Stimulated activated memory B cell treated with anti-CD40 and anti-IgM and Interleukin-4, amounts not matched to agents 10 μg/mL and 1 μg/mL and 100 μg/mL, for 72 hours (primary cell): ENCODE measurements at regions not wholly inside any gene's neighbourhood (a gene's known extent, or its start where the extent isn't known, plus 50 kb on each side); places are given as distances from the start of the nearest gene placed in this dataset.

Experiments
- ATAC-seq: fragments of 150-1000 bp; cut with Tn5 transposase; 2 replicates; pipeline ENCODE4 v1.10.0; 2021
- H3K27ac Mint-ChIP-seq: one replicate; pipeline ENCODE4 v1.8.0; 2022; ENCODE audit warnings: mild to moderate bottlenecking, mixed read lengths
- H3K27me3 Mint-ChIP-seq: one replicate; pipeline ENCODE4 v1.8.0; 2022; ENCODE audit warnings: mixed read lengths
- H3K36me3 Mint-ChIP-seq: one replicate; pipeline ENCODE4 v1.8.0; 2022; ENCODE audit warnings: mixed read lengths
- H3K4me1 Mint-ChIP-seq: one replicate; pipeline ENCODE4 v1.8.0; 2022; ENCODE audit warnings: mixed read lengths
- H3K4me3 Mint-ChIP-seq: one replicate; pipeline ENCODE4 v1.8.0; 2022; ENCODE audit warnings: mild to moderate bottlenecking, moderate library complexity, mixed read lengths
- H3K9me3 Mint-ChIP-seq: one replicate; pipeline ENCODE4 v1.8.0; 2022; ENCODE audit warnings: mixed read lengths

DNA sequence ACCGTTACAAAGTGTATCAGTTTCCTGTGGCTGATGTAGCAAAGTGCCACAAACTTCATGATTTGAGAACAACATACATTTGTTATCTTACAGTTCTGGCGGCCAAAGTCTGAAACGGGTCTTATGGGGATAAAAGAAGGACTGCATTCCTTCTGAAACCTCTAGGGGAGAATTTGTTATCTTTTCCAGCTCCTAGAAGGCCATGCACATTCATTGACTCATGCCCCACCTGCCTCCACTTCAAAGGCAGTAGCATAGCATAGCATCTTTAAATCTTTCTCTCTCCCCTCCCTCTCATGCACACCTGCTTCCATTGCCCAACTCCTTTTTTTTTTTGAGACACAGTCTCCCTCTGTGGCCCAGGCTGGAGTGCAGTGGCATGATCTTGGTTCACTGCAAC, 190.7 kb upstream of the DYNLRB2 start:
- Mint-ChIP-seq H3K4me1 (peaks cover 13% of the 10 kb centered on the region), H3K27me3 (peaks cover 32% of the 10 kb centered on the region), H3K4me3 (no peak overlapping the region), H3K27ac (no peak overlapping the region), H3K9me3 (peaks cover 3% of the 10 kb centered on the region), H3K36me3 (peaks cover 5% of the 10 kb centered on the region)
- ATAC-seq = no peak

DNA sequence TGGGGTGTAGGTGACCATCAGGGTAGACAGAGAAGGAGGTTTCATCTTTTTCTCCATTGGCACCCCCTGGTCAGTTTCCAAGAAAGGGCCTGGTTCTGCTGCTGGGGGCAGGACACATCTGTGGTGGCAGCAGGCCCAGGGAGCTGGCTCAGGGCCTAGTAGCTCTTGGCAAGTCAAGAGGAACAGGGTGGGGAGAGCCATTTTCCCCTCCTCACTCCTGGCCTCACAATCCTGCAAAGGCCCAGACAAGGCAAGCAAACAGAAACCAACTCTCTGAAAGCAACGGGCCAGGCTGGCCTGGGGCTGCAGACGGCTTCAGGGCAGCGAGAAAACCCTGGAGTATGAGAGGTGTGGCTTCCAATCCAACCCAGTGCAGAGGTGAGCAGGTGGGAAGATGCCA, 192.9 kb upstream of the DYNLRB2 start:
- Mint-ChIP-seq H3K27ac (no peak overlapping the region), H3K4me3 (no peak overlapping the region), H3K36me3 (peaks cover 5% of the 10 kb centered on the region), H3K27me3 (peaks cover 53% of the 10 kb centered on the region), H3K9me3 (peaks cover 9% of the 10 kb centered on the region), H3K4me1 (peaks cover 13% of the 10 kb centered on the region)
- ATAC-seq = no peak

DNA sequence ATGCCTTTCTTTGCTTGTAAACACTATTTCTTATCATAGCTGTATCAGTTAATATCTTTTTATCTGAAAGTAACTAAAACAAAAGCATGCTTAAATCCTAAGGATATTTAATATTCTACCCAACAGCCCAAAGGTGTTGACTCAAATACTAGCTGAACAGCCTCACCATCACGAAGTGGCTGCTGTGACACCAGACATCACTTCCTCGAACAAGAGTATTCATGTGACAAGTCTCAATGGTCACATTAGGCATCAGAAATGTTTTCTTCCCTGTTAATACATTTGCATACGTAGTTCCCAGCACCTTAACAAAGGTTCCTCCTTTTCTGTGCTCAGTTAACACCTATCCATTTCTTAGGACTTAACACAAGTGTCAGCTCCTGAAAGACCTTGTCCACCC, 193.8 kb upstream of the DYNLRB2 start:
- ATAC-seq = no peak
- no peak overlapping the region for H3K4me3 Mint-ChIP-seq
- H3K9me3 Mint-ChIP-seq = peaks cover 9% of the 10 kb centered on the region
- peaks cover 13% of the 10 kb centered on the region for H3K4me1 Mint-ChIP-seq
- H3K27me3 Mint-ChIP-seq = peaks cover 54% of the 10 kb centered on the region
- H3K27ac Mint-ChIP-seq = peak overlapping the region; percentile 70
- H3K36me3 Mint-ChIP-seq = peaks cover 5% of the 10 kb centered on the region

DNA sequence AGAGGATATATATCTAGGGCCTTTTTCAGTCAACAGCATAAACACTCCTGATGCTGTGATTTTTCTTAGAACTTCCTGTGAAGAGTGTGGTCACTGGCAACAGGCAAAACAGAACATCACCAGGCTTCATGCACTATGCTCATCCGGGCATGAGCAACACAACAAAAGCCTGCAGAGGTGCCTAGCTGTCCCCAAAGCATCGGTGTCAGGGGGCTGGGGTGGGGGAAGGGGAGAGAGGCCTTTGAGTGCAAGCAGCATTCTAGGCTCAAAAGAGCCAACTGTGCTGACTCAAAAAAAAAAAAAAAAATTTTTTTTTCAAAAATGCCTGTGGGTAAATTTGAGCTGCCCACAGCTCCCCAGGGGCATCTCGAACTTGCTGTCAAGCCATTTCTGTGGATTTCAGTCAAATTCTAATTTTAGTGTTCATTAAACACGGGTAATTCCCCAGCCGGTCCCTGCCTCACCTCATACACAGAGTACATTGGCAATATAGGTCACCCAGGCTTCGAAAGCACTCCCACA, 194.6 kb upstream of the DYNLRB2 start:
- ATAC-seq = peak; percentile 90
- Mint-ChIP-seq H3K4me3 (peak overlapping the region; percentile 34), H3K4me1 (peaks cover 15% of the 10 kb centered on the region), H3K36me3 (peaks cover 5% of the 10 kb centered on the region), H3K9me3 (peaks cover 9% of the 10 kb centered on the region), H3K27ac (peak overlapping the region; percentile 70), H3K27me3 (peaks cover 46% of the 10 kb centered on the region)

DNA sequence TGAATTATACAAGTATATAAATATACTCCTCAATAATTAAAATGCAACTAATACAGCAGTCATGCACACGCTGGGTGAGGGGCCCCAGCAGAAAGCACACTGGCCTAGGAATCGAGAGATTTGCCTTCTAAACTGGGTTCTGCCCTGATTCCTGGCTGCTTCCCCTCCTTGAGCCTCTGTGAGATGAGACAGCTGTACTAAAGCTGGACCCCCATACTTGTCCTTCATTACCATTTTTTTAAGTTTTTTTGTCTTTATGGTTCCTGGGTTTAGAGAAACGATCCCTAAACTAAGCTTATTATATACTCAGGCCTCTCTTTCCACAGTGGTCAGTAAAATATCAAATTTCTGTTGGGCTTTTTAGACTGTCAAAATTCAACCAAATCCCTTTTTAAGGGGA, 195.1 kb upstream of the DYNLRB2 start:
- Mint-ChIP-seq H3K27ac (peak overlapping the region; percentile 70), H3K27me3 (peaks cover 42% of the 10 kb centered on the region), H3K4me1 (peaks cover 18% of the 10 kb centered on the region), H3K36me3 (peaks cover 5% of the 10 kb centered on the region), H3K4me3 (peak overlapping the region; percentile 34), H3K9me3 (peaks cover 9% of the 10 kb centered on the region)
- ATAC-seq = no peak

DNA sequence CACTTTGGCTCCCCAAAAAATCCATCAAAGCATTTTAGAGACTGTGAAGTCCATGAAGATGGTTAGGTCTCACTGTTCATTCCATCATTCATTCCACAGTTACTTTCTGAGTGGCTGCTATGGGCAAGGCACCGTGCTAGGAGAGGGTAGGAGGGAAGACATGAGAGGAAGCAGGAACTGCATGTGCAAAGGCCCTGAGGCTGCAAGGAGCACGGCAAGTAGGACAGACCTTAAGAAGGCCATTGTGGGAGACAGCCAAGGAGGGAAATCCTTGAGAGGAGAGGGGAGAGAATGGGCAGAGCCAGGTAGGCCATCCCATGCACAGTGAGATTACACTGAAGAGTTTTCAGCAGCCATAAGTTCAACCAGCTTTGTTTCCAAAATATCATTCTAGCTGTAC, 196.2 kb upstream of the DYNLRB2 start:
- Mint-ChIP-seq H3K27ac (no peak overlapping the region), H3K4me1 (peaks cover 18% of the 10 kb centered on the region), H3K9me3 (peaks cover 9% of the 10 kb centered on the region), H3K36me3 (peaks cover 5% of the 10 kb centered on the region), H3K27me3 (peaks cover 46% of the 10 kb centered on the region), H3K4me3 (no peak overlapping the region)
- ATAC-seq = no peak

DNA sequence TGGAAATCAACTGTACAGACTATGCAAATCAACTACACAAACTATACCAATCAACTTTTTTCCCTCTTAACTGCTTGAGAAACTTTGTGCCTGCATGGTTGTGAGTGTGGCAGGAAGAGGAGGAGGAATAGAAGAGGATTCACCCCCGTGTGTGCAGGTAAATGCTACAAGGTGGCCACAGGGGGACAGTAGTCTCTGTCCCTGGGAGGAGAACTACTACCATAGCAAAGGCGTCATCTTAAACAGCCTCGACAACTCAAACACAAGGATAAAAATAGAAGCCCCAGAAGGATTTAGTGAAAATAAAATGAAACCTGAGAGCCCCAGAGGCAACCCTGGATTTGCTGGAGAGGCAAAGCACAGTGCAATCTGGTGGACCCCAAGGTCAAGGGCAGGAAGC, 199.5 kb upstream of the DYNLRB2 start:
- H3K9me3 Mint-ChIP-seq = peaks cover 6% of the 10 kb centered on the region
- no peak overlapping the region for H3K27ac Mint-ChIP-seq
- H3K4me3 Mint-ChIP-seq = no peak overlapping the region
- peaks cover 11% of the 10 kb centered on the region for H3K4me1 Mint-ChIP-seq
- ATAC-seq = no peak
- peaks cover 52% of the 10 kb centered on the region for H3K27me3 Mint-ChIP-seq
- H3K36me3 Mint-ChIP-seq = no peaks in the 10 kb centered on the region

DNA sequence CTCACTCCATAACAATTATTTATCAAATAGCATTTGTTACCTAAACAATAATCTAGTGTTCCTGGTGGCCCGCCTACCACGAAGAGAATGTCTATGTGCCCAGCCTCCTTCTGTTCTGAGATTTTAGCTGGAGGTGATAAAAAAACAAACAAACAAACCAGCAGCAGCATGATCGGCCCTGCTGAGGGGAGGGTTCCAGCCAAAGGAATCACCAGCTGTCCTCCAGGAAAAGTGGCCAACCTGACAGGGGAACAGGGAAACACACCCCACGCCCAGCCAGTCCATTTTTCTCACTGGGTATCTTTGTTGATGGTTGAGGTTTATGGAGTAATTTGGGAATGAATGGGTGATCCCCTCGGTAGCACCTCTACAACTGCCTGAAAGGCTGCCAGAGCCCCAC, 203.0 kb upstream of the DYNLRB2 start:
- H3K4me3 Mint-ChIP-seq = no peak overlapping the region
- H3K36me3 Mint-ChIP-seq = no peaks in the 10 kb centered on the region
- ATAC-seq = no peak
- peaks cover 4% of the 10 kb centered on the region for H3K4me1 Mint-ChIP-seq
- H3K27ac Mint-ChIP-seq = no peak overlapping the region
- peaks cover 39% of the 10 kb centered on the region for H3K27me3 Mint-ChIP-seq
- H3K9me3 Mint-ChIP-seq = no peaks in the 10 kb centered on the region

DNA sequence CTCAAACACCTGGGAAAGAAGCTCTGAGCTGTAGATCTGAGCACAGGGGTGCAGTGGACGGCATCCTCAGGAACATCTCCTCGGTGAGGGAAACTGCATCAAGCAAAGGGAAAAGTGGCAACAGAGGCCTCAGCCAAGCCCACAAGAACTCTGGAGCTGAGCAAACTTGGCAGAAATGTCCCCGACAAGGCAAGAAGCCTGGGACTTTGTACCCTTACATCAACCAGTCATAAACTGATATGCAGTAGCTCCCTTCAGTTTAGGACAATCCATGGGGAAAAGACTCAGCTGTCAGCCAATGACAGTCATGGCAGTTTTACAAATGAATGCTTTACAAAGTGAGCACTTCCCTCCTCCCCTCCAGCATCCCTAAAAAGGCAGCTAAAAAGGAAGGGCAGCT, 210.0 kb upstream of the DYNLRB2 start:
- Mint-ChIP-seq H3K36me3 (no peaks in the 10 kb centered on the region), H3K4me3 (no peak overlapping the region), H3K4me1 (no peaks in the 10 kb centered on the region), H3K27ac (no peak overlapping the region), H3K9me3 (no peaks in the 10 kb centered on the region), H3K27me3 (peaks cover 18% of the 10 kb centered on the region)
- ATAC-seq = no peak

DNA sequence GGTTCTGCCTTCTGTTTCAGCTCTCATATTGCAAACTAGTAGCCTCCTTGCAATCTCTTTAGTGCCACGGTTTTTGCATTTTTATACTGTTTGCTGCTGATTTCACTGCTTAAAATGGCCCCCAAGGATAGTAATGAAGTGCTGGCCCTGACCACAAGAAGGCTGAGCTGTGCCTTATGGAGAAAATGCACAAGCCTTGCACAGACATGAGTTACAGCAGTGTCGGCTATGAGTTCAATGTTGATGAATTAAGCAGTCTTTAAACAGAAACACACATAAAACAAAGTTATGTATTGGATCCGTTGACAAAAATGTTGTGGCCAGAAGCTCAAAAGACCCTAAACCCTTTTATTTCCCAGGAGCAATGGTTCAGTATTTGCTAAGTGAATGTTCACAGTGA, 210.6 kb upstream of the DYNLRB2 start:
- H3K27ac Mint-ChIP-seq = no peak overlapping the region
- no peak overlapping the region for H3K4me3 Mint-ChIP-seq
- H3K9me3 Mint-ChIP-seq = no peaks in the 10 kb centered on the region
- ATAC-seq = no peak
- peaks cover 15% of the 10 kb centered on the region for H3K27me3 Mint-ChIP-seq
- no peaks in the 10 kb centered on the region for H3K36me3 Mint-ChIP-seq
- no peaks in the 10 kb centered on the region for H3K4me1 Mint-ChIP-seq

DNA sequence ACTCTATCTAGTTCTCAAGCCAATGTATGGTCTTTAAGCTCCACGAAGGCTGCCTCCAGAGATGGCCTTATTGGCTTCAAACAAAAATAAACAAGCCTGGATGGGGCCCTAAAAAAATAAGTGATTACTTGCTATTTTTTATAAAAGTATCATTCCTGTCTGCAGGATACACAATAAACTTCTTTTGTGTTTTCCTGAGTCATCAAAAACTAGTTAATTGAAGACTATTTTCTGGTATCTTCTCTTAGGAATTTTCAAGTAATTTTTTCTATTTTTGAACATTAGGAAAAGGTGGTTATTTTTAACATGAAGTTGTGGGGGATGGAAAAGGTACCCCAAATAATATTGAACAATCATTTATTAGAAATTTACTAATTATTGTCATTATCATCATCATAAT, 213.1 kb upstream of the DYNLRB2 start:
- no peaks in the 10 kb centered on the region for H3K36me3 Mint-ChIP-seq
- H3K4me1 Mint-ChIP-seq = no peaks in the 10 kb centered on the region
- H3K27ac Mint-ChIP-seq = no peak overlapping the region
- H3K27me3 Mint-ChIP-seq = peaks cover 10% of the 10 kb centered on the region
- no peak for ATAC-seq
- no peaks in the 10 kb centered on the region for H3K9me3 Mint-ChIP-seq
- H3K4me3 Mint-ChIP-seq = no peak overlapping the region

DNA sequence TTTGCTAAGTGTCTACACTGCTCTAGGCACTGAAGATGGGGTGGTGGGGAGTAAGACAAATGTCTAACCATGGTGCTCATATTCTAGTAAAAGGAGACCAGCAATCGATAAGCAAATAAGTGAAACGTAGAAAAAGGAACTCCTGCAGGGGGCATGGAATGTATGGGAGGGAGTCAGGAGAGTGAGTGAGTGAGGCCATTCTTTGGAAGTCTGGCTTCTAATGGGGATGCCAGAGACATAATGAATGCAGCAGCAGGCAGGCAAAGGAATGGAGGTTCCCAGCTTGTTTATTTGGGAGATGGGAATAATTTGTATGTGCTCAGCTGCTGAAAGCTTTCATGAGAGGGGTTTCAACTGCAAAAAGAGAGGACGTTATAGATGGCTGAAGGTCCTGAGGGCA, 216.4 kb upstream of the DYNLRB2 start:
- Mint-ChIP-seq H3K27me3 (peaks cover 17% of the 10 kb centered on the region), H3K27ac (no peak overlapping the region), H3K36me3 (no peaks in the 10 kb centered on the region)

DNA sequence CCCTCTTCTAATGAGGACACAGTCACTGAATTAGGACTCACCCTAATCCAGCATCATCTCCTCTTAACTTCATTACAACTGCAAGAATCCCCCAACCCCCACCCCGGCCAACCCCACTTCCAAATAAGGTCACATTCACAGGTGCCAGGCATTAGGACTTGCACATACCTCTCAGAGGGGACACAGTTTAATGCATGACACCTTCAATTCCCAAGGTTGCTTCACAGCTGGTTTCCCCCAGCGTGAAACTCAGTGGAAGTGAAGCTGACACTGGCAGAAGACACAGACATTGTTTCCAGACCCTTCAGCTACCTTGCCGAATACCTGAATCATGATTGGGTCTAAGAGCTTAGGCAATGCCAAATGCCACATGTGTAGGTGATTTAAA, 217.0 kb upstream of the DYNLRB2 start:
- H3K9me3 Mint-ChIP-seq = no peaks in the 10 kb centered on the region
- ATAC-seq = no peak
- H3K4me1 Mint-ChIP-seq = no peaks in the 10 kb centered on the region
- H3K27me3 Mint-ChIP-seq = peaks cover 21% of the 10 kb centered on the region
- H3K36me3 Mint-ChIP-seq = no peaks in the 10 kb centered on the region
- no peak overlapping the region for H3K27ac Mint-ChIP-seq
- no peak overlapping the region for H3K4me3 Mint-ChIP-seq

More for the DNA sequence above, 216.4 kb upstream of the DYNLRB2 start:
- Mint-ChIP-seq H3K4me3 (no peak overlapping the region), H3K4me1 (no peaks in the 10 kb centered on the region), H3K9me3 (no peaks in the 10 kb centered on the region)
- no peak for ATAC-seq

DNA sequence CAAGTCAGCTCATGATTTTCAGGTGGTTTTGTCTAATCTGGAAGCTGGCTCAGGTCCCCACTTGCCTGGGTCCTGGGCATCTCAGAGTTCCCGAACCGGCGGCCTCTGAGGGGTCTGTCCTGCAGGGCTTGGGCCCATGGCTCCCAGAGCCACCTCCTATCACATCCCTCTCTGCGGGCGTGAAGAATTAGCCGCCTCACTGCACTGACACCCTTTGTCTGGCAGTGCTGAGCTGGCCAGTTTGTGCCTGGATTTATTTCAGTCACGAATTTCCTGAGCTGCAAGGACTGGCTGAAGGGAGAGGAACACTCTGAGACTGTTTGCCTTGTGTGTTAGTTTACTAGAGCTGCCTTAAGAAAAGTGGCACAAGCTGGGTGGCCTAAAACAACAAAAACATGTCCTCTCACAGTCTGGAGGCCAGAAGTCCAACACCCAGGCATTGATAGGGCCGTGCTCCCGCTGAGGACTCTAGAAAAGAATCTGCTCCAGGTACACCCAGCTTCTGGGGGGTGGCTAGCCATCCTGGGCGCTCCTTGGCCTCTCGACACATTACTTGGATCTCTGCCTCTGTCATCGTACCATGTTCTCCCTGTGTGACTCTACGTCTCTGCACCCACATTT, 217.5 kb upstream of the DYNLRB2 start:
- Mint-ChIP-seq H3K4me1 (no peaks in the 10 kb centered on the region), H3K36me3 (no peaks in the 10 kb centered on the region), H3K27me3 (peaks cover 26% of the 10 kb centered on the region), H3K4me3 (no peak overlapping the region), H3K27ac (no peak overlapping the region), H3K9me3 (no peaks in the 10 kb centered on the region)
- no peak for ATAC-seq

DNA sequence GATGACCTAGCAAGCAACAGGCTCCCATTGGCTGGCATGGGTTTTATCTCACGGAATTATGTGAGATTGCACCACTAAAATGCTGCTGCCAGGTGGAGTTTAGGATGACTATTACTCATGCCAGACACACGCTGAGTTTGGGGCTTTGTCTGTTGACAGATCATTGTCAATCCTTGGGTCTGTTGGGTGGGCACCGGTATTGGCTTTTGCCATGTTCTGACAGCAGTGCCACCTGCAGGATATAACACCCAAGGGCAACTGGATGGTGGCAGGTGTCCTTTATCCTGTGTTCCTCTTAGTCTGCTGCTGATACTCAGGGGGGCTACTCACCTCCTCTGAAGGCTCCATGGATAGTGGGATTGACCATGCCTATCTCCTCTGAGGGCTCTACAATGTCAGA, 221.6 kb upstream of the DYNLRB2 start:
- no peak overlapping the region for H3K27ac Mint-ChIP-seq
- peaks cover 2% of the 10 kb centered on the region for H3K9me3 Mint-ChIP-seq
- H3K4me3 Mint-ChIP-seq = no peak overlapping the region
- peaks cover 5% of the 10 kb centered on the region for H3K4me1 Mint-ChIP-seq
- peaks cover 40% of the 10 kb centered on the region for H3K27me3 Mint-ChIP-seq
- ATAC-seq = no peak
- H3K36me3 Mint-ChIP-seq = no peaks in the 10 kb centered on the region

DNA sequence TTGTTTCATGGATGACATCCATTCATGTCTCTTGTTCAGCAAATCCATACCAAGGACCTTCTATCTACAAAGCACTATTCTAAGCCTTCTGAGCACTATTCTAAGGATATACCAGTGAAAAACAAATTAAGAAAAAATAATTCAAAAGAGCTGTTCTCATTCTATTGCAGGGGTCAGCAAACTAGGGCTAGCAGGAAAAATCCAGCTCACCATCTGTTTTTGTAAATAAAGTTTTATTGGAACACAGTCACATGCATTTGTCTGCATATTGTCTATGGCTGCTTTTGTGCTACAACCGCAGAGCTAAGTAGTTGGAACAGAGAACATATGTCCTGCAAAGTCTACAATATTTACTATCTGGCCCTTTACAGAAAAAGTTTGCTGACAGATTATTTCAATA, 222.7 kb upstream of the DYNLRB2 start:
- Mint-ChIP-seq H3K4me3 (no peak overlapping the region), H3K9me3 (peaks cover 2% of the 10 kb centered on the region), H3K27me3 (peaks cover 40% of the 10 kb centered on the region), H3K36me3 (no peaks in the 10 kb centered on the region), H3K4me1 (peaks cover 5% of the 10 kb centered on the region), H3K27ac (no peak overlapping the region)
- ATAC-seq = no peak
